Cardiac muscle cell (in vitro differentiated cells and primary cell): ENCODE measurements at regions not wholly inside any gene's neighbourhood (a gene's known extent, or its start where the extent isn't known, plus 50 kb on each side); places are given as distances from the start of the nearest gene placed in this dataset.

Experiments used
- DNase-seq, 2 donors: peaks; one replicate each; pipeline versions ENCODE4 v3.0.0 to v3.0.0-alpha.2; 2010 to 2017; ENCODE audit warnings: low read depth in 1 of 2, low spot score in 1 of 2
- H3K27ac ChIP-seq: fragments of 200-600 bp; sonication (generic); 2 replicates; pipeline ENCODE4 v1.5.1; 2016
- H3K27me3 ChIP-seq: fragments of 200-600 bp; sonication (generic); 2 replicates; pipeline ENCODE4 v1.6.0; 2016; ENCODE audit warnings: control low read depth
- H3K36me3 ChIP-seq: fragments of 200-600 bp; sonication (generic); 2 replicates; pipeline ENCODE4 v1.5.1; 2016; ENCODE audit warnings: control low read depth
- H3K4me1 ChIP-seq: fragments of 200-600 bp; sonication (generic); 2 replicates; pipeline ENCODE4 v1.8.1; 2017; ENCODE audit warnings: low read depth, mild to moderate bottlenecking, mixed run types
- H3K4me3 ChIP-seq: fragments of 200-600 bp; sonication (generic); 2 replicates; pipeline ENCODE4 v1.5.1; 2016; ENCODE audit warnings: mild to moderate bottlenecking
- H3K9me3 ChIP-seq: fragments of 200-600 bp; sonication (generic); 2 replicates; pipeline ENCODE4 v1.5.1; 2017; ENCODE audit warnings: low read depth, mild to moderate bottlenecking, control low read depth
- TF ChIP-seq, protein P1 (sequence below): IDR thresholded peaks from 2 replicates; pipeline ENCODE4 v1.5.1; 2012; ENCODE audit warnings: low read depth, mild to moderate bottlenecking, low read length

DNA sequence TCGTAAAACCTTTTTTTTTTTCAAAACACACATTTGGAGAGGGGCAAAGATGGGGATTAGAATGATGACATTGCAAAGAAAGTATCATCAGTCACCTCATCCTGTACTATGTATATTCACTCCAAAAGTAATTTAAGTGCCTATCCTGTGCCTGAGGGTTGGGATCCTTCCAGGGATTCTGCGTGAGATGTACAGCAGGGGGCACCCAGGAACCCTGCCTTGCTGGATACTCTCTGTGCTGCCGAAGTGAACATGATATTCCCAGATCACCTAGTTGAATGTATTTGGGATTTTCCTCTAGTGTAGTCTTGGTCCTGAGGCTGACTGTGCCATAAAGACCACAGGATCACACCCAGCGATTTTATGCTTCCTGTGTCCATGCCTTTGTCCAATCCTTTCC lies 372.7 kb downstream of the IPO8 start:
- no peaks in the 10 kb centered on the region for H3K27me3 ChIP-seq
- no peaks in the 10 kb centered on the region for H3K9me3 ChIP-seq
- peak in 1 of 2 donors; percentile 12 for DNase-seq

GRCh38 chr12:30320561-30320960 lies 375.1 kb downstream of the IPO8 start:
- Histone ChIP-seq H3K36me3 (no peaks in the 10 kb centered on the region), H3K4me1 (no peaks in the 10 kb centered on the region), H3K27ac (no peak overlapping the region), H3K27me3 (no peaks in the 10 kb centered on the region), H3K4me3 (no peak overlapping the region), H3K9me3 (no peaks in the 10 kb centered on the region)
- no peak for DNase-seq
- TF ChIP-seq, protein P1, sequence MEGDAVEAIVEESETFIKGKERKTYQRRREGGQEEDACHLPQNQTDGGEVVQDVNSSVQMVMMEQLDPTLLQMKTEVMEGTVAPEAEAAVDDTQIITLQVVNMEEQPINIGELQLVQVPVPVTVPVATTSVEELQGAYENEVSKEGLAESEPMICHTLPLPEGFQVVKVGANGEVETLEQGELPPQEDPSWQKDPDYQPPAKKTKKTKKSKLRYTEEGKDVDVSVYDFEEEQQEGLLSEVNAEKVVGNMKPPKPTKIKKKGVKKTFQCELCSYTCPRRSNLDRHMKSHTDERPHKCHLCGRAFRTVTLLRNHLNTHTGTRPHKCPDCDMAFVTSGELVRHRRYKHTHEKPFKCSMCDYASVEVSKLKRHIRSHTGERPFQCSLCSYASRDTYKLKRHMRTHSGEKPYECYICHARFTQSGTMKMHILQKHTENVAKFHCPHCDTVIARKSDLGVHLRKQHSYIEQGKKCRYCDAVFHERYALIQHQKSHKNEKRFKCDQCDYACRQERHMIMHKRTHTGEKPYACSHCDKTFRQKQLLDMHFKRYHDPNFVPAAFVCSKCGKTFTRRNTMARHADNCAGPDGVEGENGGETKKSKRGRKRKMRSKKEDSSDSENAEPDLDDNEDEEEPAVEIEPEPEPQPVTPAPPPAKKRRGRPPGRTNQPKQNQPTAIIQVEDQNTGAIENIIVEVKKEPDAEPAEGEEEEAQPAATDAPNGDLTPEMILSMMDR: no peak

More for the DNA sequence above, 372.7 kb downstream of the IPO8 start:
- Histone ChIP-seq H3K4me3 (no peak overlapping the region), H3K36me3 (no peaks in the 10 kb centered on the region), H3K27ac (no peak overlapping the region), H3K4me1 (no peaks in the 10 kb centered on the region)
- TF ChIP-seq, protein P1: peak; percentile 28

GRCh38 chr12:30314506-30315100 lies 381.1 kb downstream of the IPO8 start:
- Histone ChIP-seq H3K27me3 (no peaks in the 10 kb centered on the region), H3K9me3 (no peaks in the 10 kb centered on the region), H3K36me3 (no peaks in the 10 kb centered on the region), H3K27ac (no peak overlapping the region), H3K4me1 (no peaks in the 10 kb centered on the region), H3K4me3 (no peak overlapping the region)
- TF ChIP-seq, protein P1: no peak
- DNase-seq: no peak

DNA sequence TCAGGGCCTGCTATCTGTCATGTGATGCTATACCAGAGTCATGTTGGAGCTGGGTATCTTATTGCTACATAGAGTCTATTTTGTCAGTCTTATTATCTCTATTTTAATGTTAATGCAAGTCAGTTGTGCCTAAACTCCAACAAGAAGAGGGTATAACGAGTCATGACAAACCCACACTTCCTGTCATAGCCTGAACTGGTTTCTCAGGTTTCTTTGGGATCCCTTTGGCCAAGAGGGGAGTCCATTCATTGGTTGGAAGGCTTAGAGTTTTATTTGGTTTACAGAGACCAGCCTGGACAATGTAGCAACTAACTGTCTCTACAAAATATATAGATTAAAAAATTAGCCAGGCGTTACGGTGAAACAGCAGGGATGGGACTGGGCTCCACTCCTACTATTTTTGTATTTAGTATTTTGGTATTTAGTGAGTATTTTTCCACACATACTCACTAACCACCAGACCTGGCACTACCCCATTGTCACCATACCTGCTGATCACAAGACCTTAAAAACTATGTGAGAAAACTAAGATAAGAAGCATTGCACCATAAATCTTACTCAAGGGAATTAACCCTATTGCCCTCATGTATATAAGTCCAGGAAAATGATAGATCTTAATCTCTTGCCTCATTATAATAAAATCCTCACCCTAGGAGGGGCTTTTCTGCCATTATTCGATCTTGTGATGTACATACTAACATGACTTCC lies 387.5 kb downstream of the IPO8 start:
- no peak overlapping the region for H3K4me3 ChIP-seq
- TF ChIP-seq, protein P1: no peak
- no peak for DNase-seq

GRCh38 chr12:30304528-30304927 lies 391.1 kb downstream of the IPO8 start:
- no peaks in the 10 kb centered on the region for H3K36me3 ChIP-seq
- TF ChIP-seq, protein P1: no peak
- no peaks in the 10 kb centered on the region for H3K4me1 ChIP-seq
- no peaks in the 10 kb centered on the region for H3K27me3 ChIP-seq
- no peak for DNase-seq
- no peak overlapping the region for H3K4me3 ChIP-seq
- H3K9me3 ChIP-seq: no peaks in the 10 kb centered on the region
- no peak overlapping the region for H3K27ac ChIP-seq

More for the DNA sequence above, 387.5 kb downstream of the IPO8 start:
- Histone ChIP-seq H3K4me1 (no peaks in the 10 kb centered on the region), H3K9me3 (no peaks in the 10 kb centered on the region), H3K27me3 (no peaks in the 10 kb centered on the region), H3K36me3 (no peaks in the 10 kb centered on the region), H3K27ac (no peak overlapping the region)
